ENCODE measurements at regions not wholly inside any gene's neighbourhood (a gene's known extent, or its start where the extent isn't known, plus 50 kb on each side); places are given as distances from the start of the nearest gene placed in this dataset.

DNA sequence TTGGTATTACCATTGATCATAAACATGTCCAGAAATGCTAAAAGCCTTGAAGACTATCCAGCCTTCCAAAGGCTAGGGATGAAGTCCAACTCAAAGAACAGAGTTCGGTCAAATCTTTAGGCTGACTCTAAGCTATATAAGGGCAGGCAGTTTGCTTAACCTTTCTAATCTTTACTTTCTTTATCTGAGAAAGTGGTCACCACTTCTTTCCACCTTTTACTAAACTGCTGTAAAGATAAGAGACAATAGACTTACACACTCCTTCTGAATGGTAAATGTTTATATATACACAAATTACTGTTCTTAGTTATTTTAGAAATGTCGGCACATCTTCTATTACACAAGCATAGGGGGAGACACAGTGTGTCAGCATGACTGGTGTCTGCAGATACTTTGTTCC is 100.4 kb downstream of the NREP start:
- TF ChIP-seq FOXM1 (IDR thresholded peaks at IDR 0.05; ENCODE audit: borderline replicate concordance, low read depth) (no peak), TAF1 (IDR thresholded peaks at IDR 0.05; ENCODE audit: low read depth) (no peak), CEBPB (IDR thresholded peaks at IDR 0.05) (no peak), CREB1 (IDR thresholded peaks at IDR 0.05; ENCODE audit: low read depth) (no peak), EP300 (IDR thresholded peaks at IDR 0.05; ENCODE audit: borderline replicate concordance) (no peak), EGR1 (IDR thresholded peaks at IDR 0.05) (no peak), TEAD4 (IDR thresholded peaks at IDR 0.05) (no peak), NFIC (IDR thresholded peaks at IDR 0.05) (no peak), RAD21 (IDR thresholded peaks at IDR 0.05; ENCODE audit: low read depth) (no peak), YY1 (IDR thresholded peaks at IDR 0.05; ENCODE audit: low read depth) (no peak), TCF12 (IDR thresholded peaks at IDR 0.05; ENCODE audit: low read depth) (no peak), ZBTB7A (IDR thresholded peaks at IDR 0.05; ENCODE audit: low read depth) (no peak)
- TF ChIP-seq, protein P1, sequence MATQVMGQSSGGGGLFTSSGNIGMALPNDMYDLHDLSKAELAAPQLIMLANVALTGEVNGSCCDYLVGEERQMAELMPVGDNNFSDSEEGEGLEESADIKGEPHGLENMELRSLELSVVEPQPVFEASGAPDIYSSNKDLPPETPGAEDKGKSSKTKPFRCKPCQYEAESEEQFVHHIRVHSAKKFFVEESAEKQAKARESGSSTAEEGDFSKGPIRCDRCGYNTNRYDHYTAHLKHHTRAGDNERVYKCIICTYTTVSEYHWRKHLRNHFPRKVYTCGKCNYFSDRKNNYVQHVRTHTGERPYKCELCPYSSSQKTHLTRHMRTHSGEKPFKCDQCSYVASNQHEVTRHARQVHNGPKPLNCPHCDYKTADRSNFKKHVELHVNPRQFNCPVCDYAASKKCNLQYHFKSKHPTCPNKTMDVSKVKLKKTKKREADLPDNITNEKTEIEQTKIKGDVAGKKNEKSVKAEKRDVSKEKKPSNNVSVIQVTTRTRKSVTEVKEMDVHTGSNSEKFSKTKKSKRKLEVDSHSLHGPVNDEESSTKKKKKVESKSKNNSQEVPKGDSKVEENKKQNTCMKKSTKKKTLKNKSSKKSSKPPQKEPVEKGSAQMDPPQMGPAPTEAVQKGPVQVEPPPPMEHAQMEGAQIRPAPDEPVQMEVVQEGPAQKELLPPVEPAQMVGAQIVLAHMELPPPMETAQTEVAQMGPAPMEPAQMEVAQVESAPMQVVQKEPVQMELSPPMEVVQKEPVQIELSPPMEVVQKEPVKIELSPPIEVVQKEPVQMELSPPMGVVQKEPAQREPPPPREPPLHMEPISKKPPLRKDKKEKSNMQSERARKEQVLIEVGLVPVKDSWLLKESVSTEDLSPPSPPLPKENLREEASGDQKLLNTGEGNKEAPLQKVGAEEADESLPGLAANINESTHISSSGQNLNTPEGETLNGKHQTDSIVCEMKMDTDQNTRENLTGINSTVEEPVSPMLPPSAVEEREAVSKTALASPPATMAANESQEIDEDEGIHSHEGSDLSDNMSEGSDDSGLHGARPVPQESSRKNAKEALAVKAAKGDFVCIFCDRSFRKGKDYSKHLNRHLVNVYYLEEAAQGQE (IDR thresholded peaks at IDR 0.05; ENCODE audit: low read depth) = no peak
- TF ChIP-seq, protein P2, sequence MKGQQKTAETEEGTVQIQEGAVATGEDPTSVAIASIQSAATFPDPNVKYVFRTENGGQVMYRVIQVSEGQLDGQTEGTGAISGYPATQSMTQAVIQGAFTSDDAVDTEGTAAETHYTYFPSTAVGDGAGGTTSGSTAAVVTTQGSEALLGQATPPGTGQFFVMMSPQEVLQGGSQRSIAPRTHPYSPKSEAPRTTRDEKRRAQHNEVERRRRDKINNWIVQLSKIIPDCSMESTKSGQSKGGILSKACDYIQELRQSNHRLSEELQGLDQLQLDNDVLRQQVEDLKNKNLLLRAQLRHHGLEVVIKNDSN (IDR thresholded peaks at IDR 0.05) = no peak
- TF ChIP-seq, protein P3, sequence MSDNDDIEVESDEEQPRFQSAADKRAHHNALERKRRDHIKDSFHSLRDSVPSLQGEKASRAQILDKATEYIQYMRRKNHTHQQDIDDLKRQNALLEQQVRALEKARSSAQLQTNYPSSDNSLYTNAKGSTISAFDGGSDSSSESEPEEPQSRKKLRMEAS (IDR thresholded peaks at IDR 0.05) = no peak

DNA sequence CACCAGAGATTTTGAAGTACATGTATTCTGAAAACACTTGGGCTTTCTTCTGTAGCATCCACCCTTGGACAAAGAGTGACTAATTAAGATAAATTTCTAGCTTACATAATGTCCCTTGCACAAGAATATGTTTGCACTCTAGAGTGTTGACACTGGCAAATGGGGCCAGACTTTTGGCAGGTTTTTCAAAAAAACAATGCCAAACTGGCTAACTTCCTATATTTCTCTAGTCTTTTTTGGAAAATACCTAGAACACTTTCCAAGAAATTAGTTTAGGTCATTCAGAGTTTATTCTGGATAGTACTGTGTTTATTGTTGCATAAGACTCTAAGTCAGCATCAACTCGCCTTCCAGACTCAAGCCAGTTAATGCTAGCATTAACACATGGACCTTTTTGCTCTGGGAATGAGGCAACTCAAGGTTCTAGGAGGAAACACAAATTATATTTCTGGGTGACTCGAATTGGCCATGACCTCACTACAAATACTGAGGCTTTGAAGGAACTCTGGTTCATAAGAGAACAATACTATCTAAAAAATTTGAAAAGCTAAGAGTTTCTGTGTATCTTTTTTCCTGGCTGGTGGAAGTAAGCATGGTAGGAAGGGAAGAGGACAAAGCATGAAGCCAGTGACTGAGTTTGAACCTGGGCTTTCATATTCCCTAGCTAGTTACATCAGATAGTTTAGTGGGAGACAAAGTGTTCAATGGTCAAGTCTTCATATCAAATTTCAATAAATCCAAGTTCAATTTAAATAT is 101.6 kb downstream of the NREP start:
- TF ChIP-seq, protein P2 (IDR thresholded peaks at IDR 0.05) = no peak
- TF ChIP-seq CEBPB (IDR thresholded peaks at IDR 0.05) = no peak
- TF ChIP-seq YY1 (IDR thresholded peaks at IDR 0.05; ENCODE audit: low read depth) = no peak
- no peak for TF ChIP-seq TAF1 (IDR thresholded peaks at IDR 0.05; ENCODE audit: low read depth)
- TF ChIP-seq RAD21 (IDR thresholded peaks at IDR 0.05; ENCODE audit: low read depth) = no peak
- TF ChIP-seq, protein P3 (IDR thresholded peaks at IDR 0.05) = no peak
- no peak for TF ChIP-seq EGR1 (IDR thresholded peaks at IDR 0.05)
- TF ChIP-seq, protein P1 (IDR thresholded peaks at IDR 0.05; ENCODE audit: low read depth) = no peak
- no peak for TF ChIP-seq TEAD4 (IDR thresholded peaks at IDR 0.05)
- TF ChIP-seq FOXM1 (IDR thresholded peaks at IDR 0.05; ENCODE audit: borderline replicate concordance, low read depth) = no peak
- TF ChIP-seq NFIC (IDR thresholded peaks at IDR 0.05) = no peak
- TF ChIP-seq ZBTB7A (IDR thresholded peaks at IDR 0.05; ENCODE audit: low read depth) = no peak
- TF ChIP-seq TCF12 (IDR thresholded peaks at IDR 0.05; ENCODE audit: low read depth) = no peak
- no peak for TF ChIP-seq EP300 (IDR thresholded peaks at IDR 0.05; ENCODE audit: borderline replicate concordance)
- no peak for TF ChIP-seq CREB1 (IDR thresholded peaks at IDR 0.05; ENCODE audit: low read depth)

DNA sequence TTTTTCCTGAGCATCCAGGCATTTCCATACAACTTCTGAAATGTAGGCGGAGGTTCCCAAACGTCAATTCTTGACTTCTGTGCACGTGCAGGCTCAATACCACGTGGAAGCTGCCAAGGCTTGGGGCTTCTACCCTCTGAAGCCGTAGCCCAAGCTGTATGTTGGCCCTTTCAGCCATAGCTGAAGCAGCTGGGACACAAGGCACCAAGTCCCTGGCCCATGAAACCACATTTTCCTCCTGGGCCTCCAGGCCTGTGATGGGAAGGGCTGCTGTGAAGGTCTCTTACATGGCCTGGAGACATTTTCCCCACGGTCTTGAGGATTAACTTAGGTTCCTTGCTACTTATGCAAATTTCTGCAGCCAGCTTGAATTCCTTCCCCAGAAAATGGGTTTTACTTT is 103.6 kb downstream of the NREP start:
- TF ChIP-seq EGR1 (IDR thresholded peaks at IDR 0.05) (no peak), NFIC (IDR thresholded peaks at IDR 0.05) (no peak), YY1 (IDR thresholded peaks at IDR 0.05; ENCODE audit: low read depth) (no peak), TAF1 (IDR thresholded peaks at IDR 0.05; ENCODE audit: low read depth) (no peak), EP300 (IDR thresholded peaks at IDR 0.05; ENCODE audit: borderline replicate concordance) (no peak), ZBTB7A (IDR thresholded peaks at IDR 0.05; ENCODE audit: low read depth) (no peak), RAD21 (IDR thresholded peaks at IDR 0.05; ENCODE audit: low read depth) (no peak), CEBPB (IDR thresholded peaks at IDR 0.05) (no peak), TEAD4 (IDR thresholded peaks at IDR 0.05) (no peak), CREB1 (IDR thresholded peaks at IDR 0.05; ENCODE audit: low read depth) (no peak)
- TF ChIP-seq, protein P3 (IDR thresholded peaks at IDR 0.05) = no peak
- TF ChIP-seq, protein P2 (IDR thresholded peaks at IDR 0.05) = no peak
- TF ChIP-seq, protein P1 (IDR thresholded peaks at IDR 0.05; ENCODE audit: low read depth) = no peak

Measured in Ishikawa (cell line).